ENCODE measurements at regions not wholly inside any gene's neighbourhood (a gene's known extent, or its start where the extent isn't known, plus 50 kb on each side); places are given as distances from the start of the nearest gene placed in this dataset.
"Not testable (repeated sequence)": the region's sequence is repeated elsewhere in the genome, so short reads cannot be mapped to it uniquely, and the experiment has no call there.

GRCh38 chr3:5035113-5035512 lies 55.9 kb downstream of the BHLHE40 start:
- no peak for DNase-seq (ENCODE audit: low read depth in 1 of 2, low spot score in 1 of 2)

GRCh38 chr3:5035692-5036391 lies 56.6 kb downstream of the BHLHE40 start:
- DNase-seq (ENCODE audit: low read depth in 1 of 2, low spot score in 1 of 2), result no peak

- DNase-seq (ENCODE audit: low read depth in 1 of 2, low spot score in 1 of 2), result no peak
These were observed 57.1 kb downstream of the BHLHE40 start for GRCh38 chr3:5036392-5036766.

- DNase-seq (ENCODE audit: low read depth in 1 of 2, low spot score in 1 of 2), result no peak
These were observed 57.6 kb downstream of the BHLHE40 start for GRCh38 chr3:5036858-5037257.

GRCh38 chr3:5039585-5039984 lies 60.3 kb downstream of the BHLHE40 start:
- DNase-seq (ENCODE audit: low read depth in 1 of 2, low spot score in 1 of 2), result no peak

- no peak for DNase-seq (ENCODE audit: low read depth in 1 of 2, low spot score in 1 of 2)
These were observed 62.1 kb downstream of the BHLHE40 start for GRCh38 chr3:5041315-5041714.

GRCh38 chr3:5045961-5046360 lies 66.7 kb downstream of the BHLHE40 start:
- DNase-seq (ENCODE audit: low read depth in 1 of 2, low spot score in 1 of 2), result no peak

GRCh38 chr3:5047764-5048419 lies 68.7 kb downstream of the BHLHE40 start:
- DNase-seq (ENCODE audit: low read depth in 1 of 2, low spot score in 1 of 2), result no peak

GRCh38 chr3:5051772-5052171 lies 70.3 kb upstream of the ARL8B start:
- no peak for DNase-seq (ENCODE audit: low read depth in 1 of 2, low spot score in 1 of 2)

- DNase-seq (ENCODE audit: low read depth in 1 of 2, low spot score in 1 of 2), result no peak
These were observed 69.8 kb upstream of the ARL8B start for GRCh38 chr3:5052247-5052646.

- no peak for DNase-seq (ENCODE audit: low read depth in 1 of 2, low spot score in 1 of 2)
These were observed 68.9 kb upstream of the ARL8B start for GRCh38 chr3:5053021-5053831.

- no peak for DNase-seq (ENCODE audit: low read depth in 1 of 2, low spot score in 1 of 2)
These were observed 68.0 kb upstream of the ARL8B start for GRCh38 chr3:5054098-5054497.

GRCh38 chr3:5054579-5054978 lies 67.5 kb upstream of the ARL8B start:
- DNase-seq (ENCODE audit: low read depth in 1 of 2, low spot score in 1 of 2), result not testable (repeated sequence)

- DNase-seq (ENCODE audit: low read depth in 1 of 2, low spot score in 1 of 2), result no peak
These were observed 66.6 kb upstream of the ARL8B start for GRCh38 chr3:5055357-5056110.

- no peak for DNase-seq (ENCODE audit: low read depth in 1 of 2, low spot score in 1 of 2)
These were observed 66.0 kb upstream of the ARL8B start for GRCh38 chr3:5056111-5056391.

- DNase-seq (ENCODE audit: low read depth in 1 of 2, low spot score in 1 of 2), result no peak
These were observed 64.8 kb upstream of the ARL8B start for GRCh38 chr3:5057272-5057671.

GRCh38 chr3:5057857-5058324 lies 64.2 kb upstream of the ARL8B start:
- DNase-seq (ENCODE audit: low read depth in 1 of 2, low spot score in 1 of 2), result peak; percentile 27 to 32

GRCh38 chr3:5058471-5058951 lies 63.6 kb upstream of the ARL8B start:
- no peak for DNase-seq (ENCODE audit: low read depth in 1 of 2, low spot score in 1 of 2)

- no peak for DNase-seq (ENCODE audit: low read depth in 1 of 2, low spot score in 1 of 2)
These were observed 62.3 kb upstream of the ARL8B start for GRCh38 chr3:5059782-5060181.

GRCh38 chr3:5061218-5061569 lies 60.9 kb upstream of the ARL8B start:
- no peak for DNase-seq (ENCODE audit: low read depth in 1 of 2, low spot score in 1 of 2)

GRCh38 chr3:5063724-5064123 lies 58.4 kb upstream of the ARL8B start:
- DNase-seq (ENCODE audit: low read depth in 1 of 2, low spot score in 1 of 2), result no peak

All from stimulated activated CD4-positive, alpha-beta T cell treated with anti-CD3 and anti-CD28 coated beads, Interleukin-15, amount 100 ng/mL, for 1 hour (primary cell).